ENCODE measurements at regions not wholly inside any gene's neighbourhood (a gene's known extent, or its start where the extent isn't known, plus 50 kb on each side); places are given as distances from the start of the nearest gene placed in this dataset.

- WGBS, 2 donors (ENCODE audit: low coverage in 1 of 2): 58 to 63% methylated on average over 6 to 8 of the region's 8 CpGs
- H3K9me3 ChIP-seq: no peaks in the 10 kb centered on the region
- H3K36me3 ChIP-seq: peaks cover 0 to 21% of the 10 kb centered on the region in 2 donors
- no peak overlapping the region for H3K27ac ChIP-seq
- no peak for TF ChIP-seq EP300 (IDR thresholded peaks at IDR 0.05)
- no peak for TF ChIP-seq CTCF (IDR thresholded peaks at IDR 0.05)
- TF ChIP-seq POLR2A (IDR thresholded peaks at IDR 0.05): no peak
- TF ChIP-seq POLR2AphosphoS5 (IDR thresholded peaks at IDR 0.05): no peak
- no peak overlapping the region for H3K4me3 ChIP-seq
- H3K4me1 ChIP-seq: no peaks in the 10 kb centered on the region
- no peaks in the 10 kb centered on the region for H3K27me3 ChIP-seq
- ATAC-seq: no peak
Measured at GRCh38 chr16:27670071-27670810, 120.3 kb downstream of the KATNIP start.

- 71 to 87% methylated on average over 5 to 6 of the region's 8 CpGs for WGBS, 2 donors (ENCODE audit: low coverage in 1 of 2)
- no peaks in the 10 kb centered on the region for H3K9me3 ChIP-seq
- H3K36me3 ChIP-seq: peaks cover 0 to 21% of the 10 kb centered on the region in 2 donors
- H3K27ac ChIP-seq: no peak overlapping the region
- no peak for ATAC-seq
- H3K4me1 ChIP-seq: no peaks in the 10 kb centered on the region
- H3K27me3 ChIP-seq: no peaks in the 10 kb centered on the region
- TF ChIP-seq POLR2A (IDR thresholded peaks at IDR 0.05) (no peak), EP300 (IDR thresholded peaks at IDR 0.05) (no peak), CTCF (IDR thresholded peaks at IDR 0.05) (no peak), POLR2AphosphoS5 (IDR thresholded peaks at IDR 0.05) (no peak)
- H3K4me3 ChIP-seq: no peak overlapping the region
Measured at GRCh38 chr16:27671410-27671809, 121.5 kb downstream of the KATNIP start.

GRCh38 chr16:27676839-27677238 is 126.9 kb downstream of the KATNIP start:
- no peak overlapping the region for H3K27ac ChIP-seq
- H3K4me1 ChIP-seq: no peaks in the 10 kb centered on the region
- H3K9me3 ChIP-seq: no peaks in the 10 kb centered on the region
- no peak overlapping the region for H3K4me3 ChIP-seq
- ATAC-seq: no peak
- WGBS, 2 donors (ENCODE audit: low coverage in 1 of 2): 48 to 69% methylated on average over 2 to 4 of the region's 4 CpGs
- TF ChIP-seq CTCF (IDR thresholded peaks at IDR 0.05): no peak
- TF ChIP-seq EP300 (IDR thresholded peaks at IDR 0.05): no peak
- no peak for TF ChIP-seq POLR2AphosphoS5 (IDR thresholded peaks at IDR 0.05)
- no peak for TF ChIP-seq POLR2A (IDR thresholded peaks at IDR 0.05)
- peaks cover 0 to 60% of the 10 kb centered on the region in 2 donors for H3K36me3 ChIP-seq
- H3K27me3 ChIP-seq: no peaks in the 10 kb centered on the region

GRCh38 chr16:27677263-27677662 is 127.3 kb downstream of the KATNIP start:
- H3K27ac ChIP-seq: no peak overlapping the region
- H3K27me3 ChIP-seq: no peaks in the 10 kb centered on the region
- H3K4me1 ChIP-seq: no peaks in the 10 kb centered on the region
- 54 to 60% methylated on average over 1 to 3 of the region's 3 CpGs for WGBS, 2 donors (ENCODE audit: low coverage in 1 of 2)
- no peak overlapping the region for H3K4me3 ChIP-seq
- no peak for TF ChIP-seq CTCF (IDR thresholded peaks at IDR 0.05)
- TF ChIP-seq POLR2AphosphoS5 (IDR thresholded peaks at IDR 0.05): no peak
- no peak for TF ChIP-seq EP300 (IDR thresholded peaks at IDR 0.05)
- no peak for TF ChIP-seq POLR2A (IDR thresholded peaks at IDR 0.05)
- no peaks in the 10 kb centered on the region for H3K9me3 ChIP-seq
- no peak for ATAC-seq
- H3K36me3 ChIP-seq: peaks cover 0 to 60% of the 10 kb centered on the region in 2 donors

- Histone ChIP-seq H3K9me3 (no peaks in the 10 kb centered on the region), H3K27me3 (no peaks in the 10 kb centered on the region), H3K36me3 (peaks cover 0 to 70% of the 10 kb centered on the region in 2 donors), H3K4me3 (no peak overlapping the region), H3K4me1 (no peaks in the 10 kb centered on the region), H3K27ac (no peak overlapping the region)
- ATAC-seq: no peak
- no peak for TF ChIP-seq CTCF (IDR thresholded peaks at IDR 0.05)
- TF ChIP-seq POLR2A (IDR thresholded peaks at IDR 0.05): no peak
- no peak for TF ChIP-seq EP300 (IDR thresholded peaks at IDR 0.05)
- TF ChIP-seq POLR2AphosphoS5 (IDR thresholded peaks at IDR 0.05): no peak
- WGBS, 2 donors (ENCODE audit: low coverage in 1 of 2): 86 to 100% methylated on average over 1 to 3 of the region's 3 CpGs
Measured at GRCh38 chr16:27678955-27679354, 129.0 kb downstream of the KATNIP start.
